Peyer's patch (tissue), 4 donors: ENCODE measurements at regions not wholly inside any gene's neighbourhood (a gene's known extent, or its start where the extent isn't known, plus 50 kb on each side); places are given as distances from the start of the nearest gene placed in this dataset.

Source experiments
- DNase-seq, 3 donors: peaks; one replicate each; pipeline ENCODE4 v3.0.0-alpha.2; 2017 to 2019
- H3K27ac ChIP-seq, 4 donors: fragments of 200-600 bp; sonication (generic); one replicate each; pipeline ENCODE4 v1.5.1; 2016 to 2019
- H3K27me3 ChIP-seq, 2 donors: fragments of 200-600 bp; sonication (generic); one replicate each; pipeline ENCODE4 v1.5.1; 2019
- H3K36me3 ChIP-seq, 3 donors: fragments of 200-600 bp; sonication (generic); one replicate each; pipeline ENCODE4 v1.5.1; 2016 to 2019
- H3K4me1 ChIP-seq, 4 donors: fragments of 200-600 bp; sonication (generic); one replicate each; pipeline ENCODE4 v1.5.1; 2016 to 2019
- H3K4me3 ChIP-seq, 4 donors: fragments of 200-600 bp; sonication (generic); 1 replicate in 3 of 4; 2 replicates in 1 of 4; pipeline ENCODE4 v1.5.1; 2016 to 2019; ENCODE audit warnings: mild to moderate bottlenecking in 1 of 4
- H3K9me3 ChIP-seq, 4 donors: fragments of 200-600 bp; sonication (generic); one replicate each; pipeline ENCODE4 v1.5.1; 2016 to 2019; ENCODE audit warnings: mild to moderate bottlenecking in 1 of 4
- CTCF ChIP-seq, 6 experiments: fragments of 450-650 bp in 4 of 6; fragments of 200-600 bp in 2 of 6; sonication (generic) in 1 of 6; IDR thresholded peaks; one replicate each; pipeline ENCODE4 v1.5.1; 2017 to 2019; ENCODE audit warnings: antibody characterized with exemption in 6 of 6, mild to moderate bottlenecking in 3 of 6, moderate library complexity in 1 of 6
- POLR2A ChIP-seq, 2 donors: fragments of 450-650 bp; IDR thresholded peaks; one replicate each; pipeline ENCODE4 v1.5.1; 2017; ENCODE audit warnings: antibody characterized with exemption in 2 of 2, mild to moderate bottlenecking in 2 of 2, moderate library complexity in 2 of 2

- H3K9me3 ChIP-seq = no peaks in the 10 kb centered on the region
Measured at GRCh38 chr11:127270851-127271250, 270.3 kb upstream of the KIRREL3 start.

GRCh38 chr11:127269911-127270310 lies 269.3 kb upstream of the KIRREL3 start:
- TF ChIP-seq CTCF (IDR thresholded peaks at IDR 0.05) (no peak), POLR2A (IDR thresholded peaks at IDR 0.05) (no peak)
- no peaks in the 10 kb centered on the region for H3K36me3 ChIP-seq
- no peaks in the 10 kb centered on the region for H3K9me3 ChIP-seq
- H3K4me1 ChIP-seq = no peaks in the 10 kb centered on the region
- no peak overlapping the region for H3K27ac ChIP-seq
- no peak for DNase-seq
- no peak overlapping the region for H3K4me3 ChIP-seq
- H3K27me3 ChIP-seq = no peaks in the 10 kb centered on the region

More at GRCh38 chr11:127270851-127271250, 270.3 kb upstream of the KIRREL3 start:
- no peak overlapping the region for H3K27ac ChIP-seq
- H3K27me3 ChIP-seq = no peaks in the 10 kb centered on the region
- DNase-seq = no peak
- H3K4me3 ChIP-seq = no peak overlapping the region
- no peaks in the 10 kb centered on the region for H3K36me3 ChIP-seq
- H3K4me1 ChIP-seq = no peaks in the 10 kb centered on the region
- TF ChIP-seq CTCF (IDR thresholded peaks at IDR 0.05) = no peak
- no peak for TF ChIP-seq POLR2A (IDR thresholded peaks at IDR 0.05)

- no peak overlapping the region for H3K4me3 ChIP-seq
- no peak for DNase-seq
- no peaks in the 10 kb centered on the region for H3K9me3 ChIP-seq
- TF ChIP-seq CTCF (IDR thresholded peaks at IDR 0.05) = no peak
- TF ChIP-seq POLR2A (IDR thresholded peaks at IDR 0.05) = no peak
- no peaks in the 10 kb centered on the region for H3K4me1 ChIP-seq
- no peaks in the 10 kb centered on the region for H3K36me3 ChIP-seq
- H3K27me3 ChIP-seq = no peaks in the 10 kb centered on the region
- H3K27ac ChIP-seq = no peak overlapping the region
Measured at GRCh38 chr11:127268932-127269331, 268.4 kb upstream of the KIRREL3 start.

- Histone ChIP-seq H3K4me3 (no peak overlapping the region), H3K9me3 (no peaks in the 10 kb centered on the region), H3K27me3 (no peaks in the 10 kb centered on the region), H3K27ac (no peak overlapping the region), H3K4me1 (no peaks in the 10 kb centered on the region), H3K36me3 (no peaks in the 10 kb centered on the region)
- no peak for DNase-seq
- no peak for TF ChIP-seq POLR2A (IDR thresholded peaks at IDR 0.05)
- no peak for TF ChIP-seq CTCF (IDR thresholded peaks at IDR 0.05)
Measured at GRCh38 chr11:127268521-127268920, 268.0 kb upstream of the KIRREL3 start.

GRCh38 chr11:127259102-127259501 lies 258.5 kb upstream of the KIRREL3 start:
- H3K36me3 ChIP-seq = no peaks in the 10 kb centered on the region
- no peaks in the 10 kb centered on the region for H3K9me3 ChIP-seq
- TF ChIP-seq POLR2A (IDR thresholded peaks at IDR 0.05) (no peak), CTCF (IDR thresholded peaks at IDR 0.05) (no peak)
- no peak overlapping the region for H3K4me3 ChIP-seq
- no peaks in the 10 kb centered on the region for H3K27me3 ChIP-seq
- no peak overlapping the region for H3K27ac ChIP-seq
- DNase-seq = no peak
- H3K4me1 ChIP-seq = no peaks in the 10 kb centered on the region

- TF ChIP-seq POLR2A (IDR thresholded peaks at IDR 0.05) = no peak
- TF ChIP-seq CTCF (IDR thresholded peaks at IDR 0.05) = no peak
- Histone ChIP-seq H3K27ac (no peak overlapping the region), H3K9me3 (no peaks in the 10 kb centered on the region), H3K4me1 (no peaks in the 10 kb centered on the region), H3K36me3 (no peaks in the 10 kb centered on the region), H3K27me3 (no peaks in the 10 kb centered on the region), H3K4me3 (no peak overlapping the region)
- DNase-seq = no peak
Measured at GRCh38 chr11:127255209-127255608, 254.6 kb upstream of the KIRREL3 start.
